Effector memory CD8-positive, alpha-beta T cell (primary cell): ENCODE measurements at regions not wholly inside any gene's neighbourhood (a gene's known extent, or its start where the extent isn't known, plus 50 kb on each side); places are given as distances from the start of the nearest gene placed in this dataset.
"Not testable (repeated sequence)": the region's sequence is repeated elsewhere in the genome, so short reads cannot be mapped to it uniquely, and the experiment has no call there.

Source experiments
- ATAC-seq: fragments of 150-1000 bp; cut with Tn5 transposase; replicated peaks from 2 replicates; pipeline ENCODE4 v1.10.0; 2021; ENCODE audit warnings: mild to moderate bottlenecking, moderate library complexity
- DNase-seq, 3 experiments: peaks; one replicate each; pipeline ENCODE4 v3.0.0; 2021
- H3K27ac Mint-ChIP-seq, 2 donors: one replicate each; pipeline ENCODE4 v1.8.0; 2022; ENCODE audit warnings: mild to moderate bottlenecking in 2 of 2, mixed read lengths in 2 of 2, moderate library complexity in 2 of 2
- H3K27me3 Mint-ChIP-seq, 2 donors: one replicate each; pipeline ENCODE4 v1.8.0; 2022; ENCODE audit warnings: mixed read lengths in 2 of 2
- H3K36me3 Mint-ChIP-seq: one replicate; pipeline ENCODE4 v1.8.0; 2022; ENCODE audit warnings: mild to moderate bottlenecking, moderate library complexity, mixed read lengths; ENCODE audit not compliant: insufficient read depth
- H3K4me1 Mint-ChIP-seq, 2 donors: one replicate each; pipeline ENCODE4 v1.8.0; 2022; ENCODE audit warnings: low read depth in 2 of 2, mixed read lengths in 2 of 2
- H3K4me3 Mint-ChIP-seq, 2 donors: one replicate each; pipeline ENCODE4 v1.8.0; 2022; ENCODE audit warnings: mild to moderate bottlenecking in 2 of 2, mixed read lengths in 2 of 2, moderate library complexity in 2 of 2
- H3K9me3 Mint-ChIP-seq, 2 donors: one replicate each; pipeline ENCODE4 v1.8.0; 2022; ENCODE audit warnings: mixed read lengths in 2 of 2

- no peak for ATAC-seq
- H3K27me3 Mint-ChIP-seq: peaks cover 4 to 47% of the 10 kb centered on the region in 2 donors
- no peaks in the 10 kb centered on the region for H3K4me1 Mint-ChIP-seq
- DNase-seq: no peak
- H3K36me3 Mint-ChIP-seq: peaks cover 2% of the 10 kb centered on the region
- H3K4me3 Mint-ChIP-seq: no peak overlapping the region
- H3K27ac Mint-ChIP-seq: no peak overlapping the region
- no peaks in the 10 kb centered on the region for H3K9me3 Mint-ChIP-seq
Observed at GRCh38 chr10:71080381-71081228, 131.8 kb upstream of the UNC5B start.

- H3K27ac Mint-ChIP-seq: no peak overlapping the region
- H3K4me3 Mint-ChIP-seq: no peak overlapping the region
- no peak for DNase-seq
- peaks cover 2% of the 10 kb centered on the region for H3K36me3 Mint-ChIP-seq
- H3K27me3 Mint-ChIP-seq: peaks cover 4 to 47% of the 10 kb centered on the region in 2 donors
- no peaks in the 10 kb centered on the region for H3K4me1 Mint-ChIP-seq
- no peaks in the 10 kb centered on the region for H3K9me3 Mint-ChIP-seq
- ATAC-seq: no peak
Observed at GRCh38 chr10:71081229-71081560, 131.2 kb upstream of the UNC5B start.

GRCh38 chr10:71081912-71082311 is 130.5 kb upstream of the UNC5B start:
- Mint-ChIP-seq H3K4me1 (no peaks in the 10 kb centered on the region), H3K36me3 (peaks cover 2% of the 10 kb centered on the region), H3K27ac (no peak overlapping the region), H3K27me3 (peaks cover 4 to 47% of the 10 kb centered on the region in 2 donors), H3K4me3 (no peak overlapping the region), H3K9me3 (no peaks in the 10 kb centered on the region)
- DNase-seq (no peak), ATAC-seq (no peak)

GRCh38 chr10:71082960-71083715 is 129.2 kb upstream of the UNC5B start:
- Mint-ChIP-seq H3K27me3 (peaks cover 4 to 37% of the 10 kb centered on the region in 2 donors), H3K4me3 (no peak overlapping the region), H3K4me1 (no peaks in the 10 kb centered on the region), H3K36me3 (peaks cover 2% of the 10 kb centered on the region), H3K9me3 (no peaks in the 10 kb centered on the region), H3K27ac (no peak overlapping the region)
- ATAC-seq (no peak), DNase-seq (no peak)

GRCh38 chr10:71083716-71083975 is 128.7 kb upstream of the UNC5B start:
- Mint-ChIP-seq H3K4me1 (no peaks in the 10 kb centered on the region), H3K36me3 (peaks cover 2% of the 10 kb centered on the region), H3K27me3 (peaks cover 4 to 33% of the 10 kb centered on the region in 2 donors), H3K27ac (no peak overlapping the region), H3K9me3 (no peaks in the 10 kb centered on the region), H3K4me3 (no peak overlapping the region)
- no peak for DNase-seq
- ATAC-seq: no peak

- Mint-ChIP-seq H3K27me3 (peaks cover 4 to 33% of the 10 kb centered on the region in 2 donors), H3K36me3 (peaks cover 2% of the 10 kb centered on the region), H3K4me1 (no peaks in the 10 kb centered on the region), H3K27ac (no peak overlapping the region), H3K9me3 (no peaks in the 10 kb centered on the region), H3K4me3 (no peak overlapping the region)
- DNase-seq (no peak), ATAC-seq (no peak)
Observed at GRCh38 chr10:71084061-71084817, 128.1 kb upstream of the UNC5B start.

- Mint-ChIP-seq H3K27ac (no peak overlapping the region), H3K36me3 (peaks cover 2% of the 10 kb centered on the region), H3K27me3 (peaks cover 4 to 31% of the 10 kb centered on the region in 2 donors), H3K4me3 (no peak overlapping the region), H3K4me1 (no peaks in the 10 kb centered on the region), H3K9me3 (no peaks in the 10 kb centered on the region)
- no peak for DNase-seq
- ATAC-seq: no peak
Observed at GRCh38 chr10:71084818-71085126, 127.6 kb upstream of the UNC5B start.

GRCh38 chr10:71085689-71086438 is 126.5 kb upstream of the UNC5B start:
- no peaks in the 10 kb centered on the region for H3K9me3 Mint-ChIP-seq
- no peaks in the 10 kb centered on the region for H3K4me1 Mint-ChIP-seq
- no peak overlapping the region for H3K27ac Mint-ChIP-seq
- no peak overlapping the region for H3K4me3 Mint-ChIP-seq
- H3K27me3 Mint-ChIP-seq: peaks cover 15 to 37% of the 10 kb centered on the region in 2 donors
- ATAC-seq: no peak
- peaks cover 2% of the 10 kb centered on the region for H3K36me3 Mint-ChIP-seq
- no peak for DNase-seq

- Mint-ChIP-seq H3K4me3 (no peak overlapping the region), H3K27ac (no peak overlapping the region), H3K4me1 (no peaks in the 10 kb centered on the region), H3K36me3 (peaks cover 2% of the 10 kb centered on the region), H3K9me3 (no peaks in the 10 kb centered on the region), H3K27me3 (peaks cover 20 to 37% of the 10 kb centered on the region in 2 donors)
- ATAC-seq: no peak
- DNase-seq: no peak
Observed at GRCh38 chr10:71086439-71087080, 125.8 kb upstream of the UNC5B start.

- Mint-ChIP-seq H3K4me1 (no peaks in the 10 kb centered on the region), H3K27me3 (peaks cover 21 to 42% of the 10 kb centered on the region in 2 donors), H3K9me3 (no peaks in the 10 kb centered on the region), H3K36me3 (no peaks in the 10 kb centered on the region), H3K4me3 (no peak overlapping the region), H3K27ac (no peak overlapping the region)
- DNase-seq (no peak), ATAC-seq (no peak)
Observed at GRCh38 chr10:71087622-71088021, 124.7 kb upstream of the UNC5B start.

GRCh38 chr10:71088054-71088453 is 124.3 kb upstream of the UNC5B start:
- H3K27me3 Mint-ChIP-seq: peaks cover 25 to 46% of the 10 kb centered on the region in 2 donors
- H3K36me3 Mint-ChIP-seq: no peaks in the 10 kb centered on the region
- no peak for ATAC-seq
- no peak overlapping the region for H3K4me3 Mint-ChIP-seq
- H3K27ac Mint-ChIP-seq: no peak overlapping the region
- H3K4me1 Mint-ChIP-seq: no peaks in the 10 kb centered on the region
- DNase-seq: no peak
- no peaks in the 10 kb centered on the region for H3K9me3 Mint-ChIP-seq

- DNase-seq, H3K36me3 Mint-ChIP-seq, H3K27ac Mint-ChIP-seq, H3K4me1 Mint-ChIP-seq, H3K9me3 Mint-ChIP-seq, H3K4me3 Mint-ChIP-seq, ATAC-seq: not testable (repeated sequence)
- peaks cover 25 to 49% of the 10 kb centered on the region in 2 donors for H3K27me3 Mint-ChIP-seq
Observed at GRCh38 chr10:71088578-71088977, 123.8 kb upstream of the UNC5B start.

- Mint-ChIP-seq H3K27ac (no peak overlapping the region), H3K27me3 (peaks cover 25 to 49% of the 10 kb centered on the region in 2 donors), H3K36me3 (no peaks in the 10 kb centered on the region), H3K9me3 (no peaks in the 10 kb centered on the region), H3K4me1 (no peaks in the 10 kb centered on the region), H3K4me3 (no peak overlapping the region)
- ATAC-seq (no peak), DNase-seq (no peak)
Observed at GRCh38 chr10:71089162-71089561, 123.2 kb upstream of the UNC5B start.
